GM23338 (cell line): ENCODE measurements at regions not wholly inside any gene's neighbourhood (a gene's known extent, or its start where the extent isn't known, plus 50 kb on each side); places are given as distances from the start of the nearest gene placed in this dataset.

Experiments used
- ATAC-seq: fragments of 200-7000 bp; cut with Tn5 transposase; 3 replicates; pipeline ENCODE4 v1.9.1; 2020
- DNase-seq: peaks from one replicate; pipeline ENCODE4 v3.0.0-alpha.2; 2015; ENCODE audit warnings: low spot score
- H2AFZ ChIP-seq: fragments of 200-600 bp; sonication (generic); 2 replicates; pipeline ENCODE4 v1.8.0; 2016; ENCODE audit warnings: antibody characterized with exemption, mild to moderate bottlenecking, moderate library complexity
- H3F3A ChIP-seq: fragments of 200-600 bp; sonication (generic); replicated peaks from 2 replicates; pipeline ENCODE4 v1.8.0; 2017; ENCODE audit warnings: antibody characterized with exemption, mixed run types, low read depth
- H3K27ac ChIP-seq: fragments of 200-600 bp; sonication (generic); 2 replicates; pipeline ENCODE4 v1.6.1; 2016; ENCODE audit warnings: low read depth
- H3K27me3 ChIP-seq: fragments of 200-600 bp; sonication (generic); 2 replicates; pipeline ENCODE4 v1.8.0; 2016; ENCODE audit warnings: mild to moderate bottlenecking, mixed run types, moderate library complexity; ENCODE audit not compliant: insufficient read depth
- H3K36me3 ChIP-seq: fragments of 200-600 bp; sonication (generic); 2 replicates; pipeline ENCODE4 v1.8.0; 2016; ENCODE audit warnings: mild to moderate bottlenecking; ENCODE audit not compliant: insufficient read depth
- H3K4me1 ChIP-seq: fragments of 200-600 bp; sonication (generic); 2 replicates; pipeline ENCODE4 v1.8.0; 2016; ENCODE audit warnings: mild to moderate bottlenecking, moderate library complexity; ENCODE audit not compliant: insufficient read depth
- H3K4me2 ChIP-seq: fragments of 200-600 bp; sonication (generic); 2 replicates; pipeline ENCODE4 v1.7.1; 2017; ENCODE audit warnings: mixed run types
- H3K4me3 ChIP-seq: fragments of 200-600 bp; sonication (generic); 2 replicates; pipeline ENCODE4 v1.6.1; 2016; ENCODE audit warnings: mixed run types
- H3K79me2 ChIP-seq: fragments of 200-600 bp; sonication (generic); replicated peaks from 2 replicates; pipeline ENCODE4 v1.8.0; 2017; ENCODE audit warnings: mild to moderate bottlenecking; ENCODE audit not compliant: insufficient read depth
- H3K9me2 ChIP-seq: fragments of 200-600 bp; sonication (generic); 2 replicates; pipeline ENCODE4 v1.8.0; 2017; ENCODE audit not compliant: insufficient read depth
- H4K20me1 ChIP-seq: fragments of 200-600 bp; sonication (generic); replicated peaks from 2 replicates; pipeline ENCODE4 v1.8.0; 2017; ENCODE audit warnings: mild to moderate bottlenecking; ENCODE audit not compliant: insufficient read depth
- H3K27ac Mint-ChIP-seq: 2 replicates; pipeline ENCODE4 v1.8.0; 2020; ENCODE audit warnings: inconsistent platforms, mild to moderate bottlenecking, moderate library complexity, mixed read lengths
- H3K27me3 Mint-ChIP-seq: 3 replicates; pipeline ENCODE4 v1.8.0; 2022; ENCODE audit warnings: low read depth, mild to moderate bottlenecking, moderate library complexity, mixed read lengths, inconsistent platforms; ENCODE audit not compliant: insufficient read depth, poor library complexity
- H3K36me3 Mint-ChIP-seq: 3 replicates; pipeline ENCODE4 v1.8.0; 2021; ENCODE audit warnings: low read depth, mild to moderate bottlenecking, inconsistent platforms, moderate library complexity, mixed read lengths
- H3K4me1 Mint-ChIP-seq: 3 replicates; pipeline ENCODE4 v1.8.0; 2020; ENCODE audit warnings: mild to moderate bottlenecking, inconsistent platforms, mixed read lengths
- H3K4me3 Mint-ChIP-seq: 3 replicates; pipeline ENCODE4 v1.8.0; 2021; ENCODE audit warnings: moderate library complexity, mild to moderate bottlenecking, inconsistent platforms, mixed read lengths
- H3K9me3 Mint-ChIP-seq: 3 replicates; pipeline ENCODE4 v1.8.0; 2020; ENCODE audit warnings: moderate library complexity, mild to moderate bottlenecking, inconsistent platforms, mixed read lengths
- EZH2 ChIP-seq: fragments of 200-600 bp; sonication (generic); IDR thresholded peaks from one replicate; pipeline ENCODE4 v1.8.0; 2017; ENCODE audit warnings: antibody characterized with exemption, mild to moderate bottlenecking, low read depth; ENCODE audit not compliant: unreplicated experiment
- NANOG ChIP-seq: IDR thresholded peaks from 2 replicates; pipeline ENCODE4 v1.6.1; 2016; ENCODE audit warnings: antibody characterized with exemption, borderline replicate concordance
- POLR2AphosphoS5 ChIP-seq: IDR thresholded peaks from 2 replicates; pipeline ENCODE4 v1.6.1; 2016; ENCODE audit warnings: antibody characterized with exemption, low read depth
- STAT1 ChIP-seq: IDR thresholded peaks from one replicate; pipeline ENCODE4 v1.6.1; 2016; ENCODE audit warnings: antibody characterized with exemption; ENCODE audit not compliant: unreplicated experiment
- ZNF331 ChIP-seq: fragments of 250-450 bp; sonication (Bioruptor Pico); IDR thresholded peaks from 2 replicates; pipeline ENCODE4 v1.5.0; 2020; ENCODE audit warnings: low read depth, mild to moderate bottlenecking, moderate library complexity
- TF ChIP-seq, protein P1 (sequence below): IDR thresholded peaks from 2 replicates; pipeline ENCODE4 v1.6.1; 2016; ENCODE audit warnings: antibody characterized with exemption
- TF ChIP-seq, protein P2 (sequence below), 2 experiments: fragments of 200-600 bp in 1 of 2; sonication (generic) in 1 of 2; conservative IDR thresholded peaks; 2 replicates each; pipeline versions ENCODE4 v1.5.1 to v1.6.1; 2016 to 2017; ENCODE audit warnings: antibody characterized with exemption in 2 of 2, low read depth in 2 of 2, mild to moderate bottlenecking in 2 of 2, moderate library complexity in 1 of 2
- TF ChIP-seq, protein P3 (sequence below): IDR thresholded peaks from one replicate; pipeline ENCODE4 v1.6.1; 2018; ENCODE audit warnings: antibody characterized with exemption; ENCODE audit not compliant: unreplicated experiment

DNA sequence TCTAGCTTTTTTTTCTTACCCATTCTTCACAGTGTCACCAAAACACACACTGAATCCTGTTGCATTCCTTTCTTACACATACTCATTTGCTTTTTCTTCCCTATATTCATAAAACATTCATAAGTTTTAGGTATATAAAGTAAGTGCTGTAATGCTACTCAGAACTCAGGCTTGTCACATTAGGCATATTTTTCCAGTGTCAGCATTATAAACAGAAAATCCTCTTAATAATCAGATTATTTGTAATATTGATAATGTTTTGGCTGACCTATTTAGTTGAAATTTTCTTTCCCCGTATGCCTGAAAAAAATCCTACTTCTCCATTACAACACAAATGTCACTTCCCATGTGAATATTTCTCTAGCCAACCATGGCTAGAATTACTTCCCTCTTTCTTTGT, 743.0 kb upstream of the NUDT12 start (continued):
- TF ChIP-seq, protein P1, sequence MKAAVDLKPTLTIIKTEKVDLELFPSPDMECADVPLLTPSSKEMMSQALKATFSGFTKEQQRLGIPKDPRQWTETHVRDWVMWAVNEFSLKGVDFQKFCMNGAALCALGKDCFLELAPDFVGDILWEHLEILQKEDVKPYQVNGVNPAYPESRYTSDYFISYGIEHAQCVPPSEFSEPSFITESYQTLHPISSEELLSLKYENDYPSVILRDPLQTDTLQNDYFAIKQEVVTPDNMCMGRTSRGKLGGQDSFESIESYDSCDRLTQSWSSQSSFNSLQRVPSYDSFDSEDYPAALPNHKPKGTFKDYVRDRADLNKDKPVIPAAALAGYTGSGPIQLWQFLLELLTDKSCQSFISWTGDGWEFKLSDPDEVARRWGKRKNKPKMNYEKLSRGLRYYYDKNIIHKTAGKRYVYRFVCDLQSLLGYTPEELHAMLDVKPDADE, result no peak

DNA sequence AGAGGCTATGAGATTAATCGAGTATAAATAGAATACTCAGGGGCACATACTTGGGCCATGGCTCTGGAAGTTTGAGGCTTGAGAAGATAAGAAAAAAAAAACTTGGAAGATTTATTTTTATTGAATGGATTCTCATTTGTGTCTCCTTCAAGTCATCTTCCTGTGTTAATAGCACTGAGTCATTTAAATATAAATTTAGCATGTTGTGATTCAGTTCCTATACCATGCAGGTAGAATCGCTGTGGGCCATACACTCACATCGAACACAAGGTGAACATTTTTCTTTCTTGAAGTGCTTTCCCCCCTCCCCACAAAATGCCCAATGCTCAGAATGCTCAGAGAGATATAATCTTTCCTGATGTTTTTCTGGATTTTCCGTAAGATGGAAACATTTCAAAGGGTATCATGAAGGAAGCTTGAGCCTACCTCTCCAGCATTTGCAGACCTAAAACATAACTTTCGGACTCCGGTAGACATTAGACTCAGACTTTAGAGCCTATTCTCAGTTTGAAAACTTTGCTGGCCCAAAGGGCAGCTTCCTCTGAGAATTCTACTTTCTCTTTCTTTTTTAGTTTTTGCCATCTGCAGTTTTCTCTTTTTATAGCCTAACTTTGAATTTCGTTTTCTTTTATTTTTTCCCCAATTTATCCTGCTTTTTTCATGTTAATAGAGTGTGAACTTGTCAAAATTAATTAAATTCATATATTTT, 737.6 kb upstream of the NUDT12 start:
- H3K4me1 Mint-ChIP-seq, result no peaks in the 10 kb centered on the region
- no peak overlapping the region for H2AFZ ChIP-seq
- H3K4me2 ChIP-seq, result no peak overlapping the region
- H3K9me3 Mint-ChIP-seq, result no peaks in the 10 kb centered on the region
- H3K36me3 ChIP-seq, result no peaks in the 10 kb centered on the region
- H4K20me1 ChIP-seq, result no peaks in the 10 kb centered on the region
- H3K27ac Mint-ChIP-seq, result no peak overlapping the region
- no peaks in the 10 kb centered on the region for H3F3A ChIP-seq
- no peaks in the 10 kb centered on the region for H3K4me1 ChIP-seq
- no peak overlapping the region for H3K27ac ChIP-seq
- H3K36me3 Mint-ChIP-seq, result no peaks in the 10 kb centered on the region
- H3K79me2 ChIP-seq, result no peaks in the 10 kb centered on the region
- H3K27me3 Mint-ChIP-seq, result no peaks in the 10 kb centered on the region
- H3K9me2 ChIP-seq, result no peaks in the 10 kb centered on the region
- TF ChIP-seq POLR2AphosphoS5 (no peak), STAT1 (no peak), EZH2 (no peak), NANOG (no peak), ZNF331 (no peak)
- TF ChIP-seq, protein P1, result no peak
- TF ChIP-seq, protein P2, sequence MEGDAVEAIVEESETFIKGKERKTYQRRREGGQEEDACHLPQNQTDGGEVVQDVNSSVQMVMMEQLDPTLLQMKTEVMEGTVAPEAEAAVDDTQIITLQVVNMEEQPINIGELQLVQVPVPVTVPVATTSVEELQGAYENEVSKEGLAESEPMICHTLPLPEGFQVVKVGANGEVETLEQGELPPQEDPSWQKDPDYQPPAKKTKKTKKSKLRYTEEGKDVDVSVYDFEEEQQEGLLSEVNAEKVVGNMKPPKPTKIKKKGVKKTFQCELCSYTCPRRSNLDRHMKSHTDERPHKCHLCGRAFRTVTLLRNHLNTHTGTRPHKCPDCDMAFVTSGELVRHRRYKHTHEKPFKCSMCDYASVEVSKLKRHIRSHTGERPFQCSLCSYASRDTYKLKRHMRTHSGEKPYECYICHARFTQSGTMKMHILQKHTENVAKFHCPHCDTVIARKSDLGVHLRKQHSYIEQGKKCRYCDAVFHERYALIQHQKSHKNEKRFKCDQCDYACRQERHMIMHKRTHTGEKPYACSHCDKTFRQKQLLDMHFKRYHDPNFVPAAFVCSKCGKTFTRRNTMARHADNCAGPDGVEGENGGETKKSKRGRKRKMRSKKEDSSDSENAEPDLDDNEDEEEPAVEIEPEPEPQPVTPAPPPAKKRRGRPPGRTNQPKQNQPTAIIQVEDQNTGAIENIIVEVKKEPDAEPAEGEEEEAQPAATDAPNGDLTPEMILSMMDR (conservative IDR thresholded peaks at IDR 0.05; ENCODE audit: low read depth in 2 of 2), result no peak
- TF ChIP-seq, protein P3, sequence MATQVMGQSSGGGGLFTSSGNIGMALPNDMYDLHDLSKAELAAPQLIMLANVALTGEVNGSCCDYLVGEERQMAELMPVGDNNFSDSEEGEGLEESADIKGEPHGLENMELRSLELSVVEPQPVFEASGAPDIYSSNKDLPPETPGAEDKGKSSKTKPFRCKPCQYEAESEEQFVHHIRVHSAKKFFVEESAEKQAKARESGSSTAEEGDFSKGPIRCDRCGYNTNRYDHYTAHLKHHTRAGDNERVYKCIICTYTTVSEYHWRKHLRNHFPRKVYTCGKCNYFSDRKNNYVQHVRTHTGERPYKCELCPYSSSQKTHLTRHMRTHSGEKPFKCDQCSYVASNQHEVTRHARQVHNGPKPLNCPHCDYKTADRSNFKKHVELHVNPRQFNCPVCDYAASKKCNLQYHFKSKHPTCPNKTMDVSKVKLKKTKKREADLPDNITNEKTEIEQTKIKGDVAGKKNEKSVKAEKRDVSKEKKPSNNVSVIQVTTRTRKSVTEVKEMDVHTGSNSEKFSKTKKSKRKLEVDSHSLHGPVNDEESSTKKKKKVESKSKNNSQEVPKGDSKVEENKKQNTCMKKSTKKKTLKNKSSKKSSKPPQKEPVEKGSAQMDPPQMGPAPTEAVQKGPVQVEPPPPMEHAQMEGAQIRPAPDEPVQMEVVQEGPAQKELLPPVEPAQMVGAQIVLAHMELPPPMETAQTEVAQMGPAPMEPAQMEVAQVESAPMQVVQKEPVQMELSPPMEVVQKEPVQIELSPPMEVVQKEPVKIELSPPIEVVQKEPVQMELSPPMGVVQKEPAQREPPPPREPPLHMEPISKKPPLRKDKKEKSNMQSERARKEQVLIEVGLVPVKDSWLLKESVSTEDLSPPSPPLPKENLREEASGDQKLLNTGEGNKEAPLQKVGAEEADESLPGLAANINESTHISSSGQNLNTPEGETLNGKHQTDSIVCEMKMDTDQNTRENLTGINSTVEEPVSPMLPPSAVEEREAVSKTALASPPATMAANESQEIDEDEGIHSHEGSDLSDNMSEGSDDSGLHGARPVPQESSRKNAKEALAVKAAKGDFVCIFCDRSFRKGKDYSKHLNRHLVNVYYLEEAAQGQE, result no peak
- H3K27me3 ChIP-seq, result no peaks in the 10 kb centered on the region
- no peak overlapping the region for H3K4me3 Mint-ChIP-seq
- no peak overlapping the region for H3K4me3 ChIP-seq
- DNase-seq, result no peak
- ATAC-seq, result no peak
